Fibroblast of villous mesenchyme (primary cell): ENCODE measurements at regions not wholly inside any gene's neighbourhood (a gene's known extent, or its start where the extent isn't known, plus 50 kb on each side); places are given as distances from the start of the nearest gene placed in this dataset.

ENCODE experiments used
- DNase-seq: peaks from one replicate; pipeline ENCODE4 v3.0.0-alpha.2; 2010; ENCODE audit warnings: low read depth
- H3K4me3 ChIP-seq: 2 replicates; pipeline ENCODE4 v1.5.1; 2011; ENCODE audit warnings: low read depth, mild to moderate bottlenecking, low read length
- TF ChIP-seq, protein P1 (sequence below): IDR thresholded peaks from 2 replicates; pipeline ENCODE4 v1.5.1; 2012; ENCODE audit warnings: low read depth, mild to moderate bottlenecking, low read length; ENCODE audit not compliant: insufficient read depth

DNA sequence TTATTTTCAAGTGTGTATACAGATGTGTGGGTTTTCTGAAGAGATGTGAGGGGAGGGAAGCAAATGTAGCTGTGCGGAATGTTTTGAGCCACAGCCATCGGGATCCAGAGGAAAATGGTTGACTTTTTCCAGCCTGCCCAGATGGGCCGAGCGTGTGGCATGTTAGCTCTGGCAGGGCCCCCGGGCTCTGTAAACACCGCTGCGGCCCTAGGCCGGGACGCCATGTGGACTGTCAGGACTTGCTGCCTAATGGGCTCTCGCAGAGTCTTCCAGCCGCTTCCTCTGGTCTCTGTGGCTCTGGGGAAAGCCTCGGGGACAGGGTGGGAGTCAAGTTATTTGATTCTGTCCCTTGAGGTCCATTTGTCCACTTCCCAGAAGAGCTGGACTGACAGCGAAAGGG, 109.6 kb upstream of the PTCH1 start:
- TF ChIP-seq, protein P1, sequence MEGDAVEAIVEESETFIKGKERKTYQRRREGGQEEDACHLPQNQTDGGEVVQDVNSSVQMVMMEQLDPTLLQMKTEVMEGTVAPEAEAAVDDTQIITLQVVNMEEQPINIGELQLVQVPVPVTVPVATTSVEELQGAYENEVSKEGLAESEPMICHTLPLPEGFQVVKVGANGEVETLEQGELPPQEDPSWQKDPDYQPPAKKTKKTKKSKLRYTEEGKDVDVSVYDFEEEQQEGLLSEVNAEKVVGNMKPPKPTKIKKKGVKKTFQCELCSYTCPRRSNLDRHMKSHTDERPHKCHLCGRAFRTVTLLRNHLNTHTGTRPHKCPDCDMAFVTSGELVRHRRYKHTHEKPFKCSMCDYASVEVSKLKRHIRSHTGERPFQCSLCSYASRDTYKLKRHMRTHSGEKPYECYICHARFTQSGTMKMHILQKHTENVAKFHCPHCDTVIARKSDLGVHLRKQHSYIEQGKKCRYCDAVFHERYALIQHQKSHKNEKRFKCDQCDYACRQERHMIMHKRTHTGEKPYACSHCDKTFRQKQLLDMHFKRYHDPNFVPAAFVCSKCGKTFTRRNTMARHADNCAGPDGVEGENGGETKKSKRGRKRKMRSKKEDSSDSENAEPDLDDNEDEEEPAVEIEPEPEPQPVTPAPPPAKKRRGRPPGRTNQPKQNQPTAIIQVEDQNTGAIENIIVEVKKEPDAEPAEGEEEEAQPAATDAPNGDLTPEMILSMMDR, result no peak
- no peak for DNase-seq
- no peak overlapping the region for H3K4me3 ChIP-seq

DNA sequence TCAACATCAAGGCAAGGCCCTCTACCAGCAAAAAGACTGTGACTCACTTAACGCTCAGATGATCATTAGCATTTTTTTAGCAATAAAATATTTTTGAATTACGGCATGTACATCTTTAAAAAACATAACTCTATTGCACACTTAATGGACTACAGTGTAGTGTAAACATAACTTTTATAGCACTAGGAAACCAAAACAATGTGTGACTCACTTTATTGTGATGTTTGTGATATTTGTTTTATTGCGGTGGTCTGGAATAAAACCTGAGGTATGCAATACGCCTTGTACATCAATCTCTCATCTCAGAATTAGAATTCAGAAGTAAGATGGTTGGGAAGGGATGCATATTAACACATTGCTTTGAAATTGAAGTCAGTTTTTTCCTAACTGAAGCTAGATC, 106.9 kb upstream of the PTCH1 start:
- no peak overlapping the region for H3K4me3 ChIP-seq
- TF ChIP-seq, protein P1, result no peak
- peak; percentile 48 for DNase-seq

DNA sequence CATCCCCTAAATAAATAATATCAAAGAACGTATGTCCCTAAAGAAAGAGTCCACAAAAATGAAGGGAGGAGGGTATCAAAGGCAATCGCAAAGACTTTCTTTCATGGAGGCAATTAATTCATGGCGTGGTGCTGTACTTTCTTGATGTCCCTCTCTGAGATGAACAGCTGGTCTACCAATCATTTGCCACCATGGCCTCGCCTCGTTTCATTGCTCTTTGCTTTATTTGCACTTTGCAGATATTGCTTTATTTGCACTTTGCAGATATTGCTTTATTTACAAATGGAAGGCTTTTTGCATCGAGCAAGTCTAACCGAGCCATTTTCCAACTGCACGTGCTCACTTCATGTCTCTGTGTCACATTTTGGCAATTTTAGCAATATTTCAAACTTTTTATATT, 104.0 kb upstream of the PTCH1 start:
- H3K4me3 ChIP-seq, result no peak overlapping the region
- TF ChIP-seq, protein P1, result no peak
- DNase-seq, result no peak

DNA sequence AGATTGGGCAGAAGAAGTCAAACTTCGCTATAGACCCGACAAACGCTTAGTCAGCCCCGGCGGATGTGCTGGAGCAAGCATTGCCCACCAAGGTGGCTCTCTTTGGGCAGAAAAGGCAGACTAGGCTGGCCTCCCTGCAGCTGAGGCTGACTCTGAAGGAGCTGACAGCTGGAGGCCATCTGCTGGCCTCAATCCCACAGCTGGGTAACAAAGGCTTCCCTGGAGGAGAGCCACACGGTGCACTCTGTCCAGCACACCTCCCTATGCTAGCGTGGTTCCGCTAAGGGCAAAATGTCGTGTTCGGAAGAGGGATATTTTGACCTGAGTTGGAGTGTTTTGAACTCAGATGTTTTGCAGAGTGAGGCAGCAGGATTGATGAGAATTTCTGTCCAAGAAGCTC, 103.5 kb upstream of the PTCH1 start:
- TF ChIP-seq, protein P1, result no peak
- no peak for DNase-seq
- H3K4me3 ChIP-seq, result no peak overlapping the region

DNA sequence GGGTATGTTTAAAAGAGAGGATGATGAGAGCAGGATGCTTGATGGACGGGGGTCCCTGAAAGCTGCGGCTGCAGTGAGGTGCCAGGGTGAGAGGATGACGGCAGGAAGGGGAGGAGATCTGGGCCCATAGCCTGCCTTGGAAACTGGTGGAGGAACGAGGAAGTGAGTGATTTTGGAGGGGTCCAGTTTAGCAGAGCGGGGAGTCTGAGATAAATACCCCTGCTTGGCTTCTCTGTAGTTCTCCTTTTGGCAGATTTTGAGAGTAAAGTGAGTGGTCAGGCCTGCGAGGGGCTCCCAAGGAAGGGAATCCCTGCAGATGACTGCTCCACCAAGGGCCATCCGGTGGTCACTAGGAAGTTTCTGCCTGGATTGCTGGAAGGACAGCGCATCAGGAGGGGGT, 98.5 kb upstream of the PTCH1 start:
- H3K4me3 ChIP-seq, result no peak overlapping the region
- DNase-seq, result no peak
- TF ChIP-seq, protein P1, result no peak

DNA sequence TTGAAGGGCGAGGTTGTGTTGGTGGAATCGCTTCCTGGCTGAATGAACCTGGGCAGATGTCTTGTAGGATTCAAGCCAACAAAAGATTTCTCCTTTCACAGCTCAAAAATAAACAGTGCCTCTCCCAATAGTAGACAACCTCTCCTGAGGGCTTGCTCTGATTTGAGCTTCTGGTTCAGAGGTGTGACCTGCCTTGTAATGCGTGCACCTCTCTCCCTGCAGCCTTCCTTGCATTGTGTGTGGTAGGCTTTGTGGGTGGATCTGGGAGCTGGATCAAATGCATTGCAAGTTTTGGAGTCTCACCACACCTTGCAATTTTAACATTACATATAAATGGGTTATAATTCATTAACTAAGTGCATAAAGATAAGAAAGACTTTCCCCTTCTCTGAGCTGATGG, 96.9 kb upstream of the PTCH1 start:
- TF ChIP-seq, protein P1, result no peak
- H3K4me3 ChIP-seq, result no peak overlapping the region
- no peak for DNase-seq

DNA sequence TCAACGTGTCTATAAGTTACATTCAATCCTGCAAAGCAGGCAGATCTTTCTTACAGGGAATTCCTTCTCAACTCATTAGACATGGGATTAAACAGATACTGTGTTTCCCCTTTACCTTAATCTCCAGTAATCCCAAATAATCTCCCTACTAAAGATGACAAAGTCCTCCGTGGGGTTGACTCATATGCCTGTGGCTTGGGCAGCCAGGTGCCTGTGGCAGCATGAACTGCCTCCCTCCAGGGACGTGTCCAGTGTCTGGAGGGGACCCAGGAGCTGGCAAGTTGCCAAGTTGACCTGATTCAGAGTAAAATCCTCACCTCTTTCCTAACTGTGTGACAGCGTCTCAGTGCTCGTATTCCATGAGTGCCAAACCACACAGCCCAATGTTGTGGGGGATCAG, 94.6 kb upstream of the PTCH1 start:
- H3K4me3 ChIP-seq, result no peak overlapping the region
- no peak for DNase-seq
- TF ChIP-seq, protein P1, result no peak
